WI38 (cell line): ENCODE measurements at regions not wholly inside any gene's neighbourhood (a gene's known extent, or its start where the extent isn't known, plus 50 kb on each side); places are given as distances from the start of the nearest gene placed in this dataset.
A peak's percentile ranks its signal among the peaks of the same experiment; 100 is the strongest.

Experiments used
- H3K4me3 ChIP-seq: 2 replicates; pipeline ENCODE4 v1.5.1; 2011; ENCODE audit warnings: low read depth, mild to moderate bottlenecking, control low read depth, low read length
- CTCF ChIP-seq: IDR thresholded peaks from 2 replicates; pipeline ENCODE4 v1.5.1; 2012; ENCODE audit warnings: low read depth, mild to moderate bottlenecking, control low read depth, low read length

GRCh38 chr2:204023088-204023487 is 86.5 kb downstream of the ICOS start:
- no peak for TF ChIP-seq CTCF
- H3K4me3 ChIP-seq = no peak overlapping the region

- H3K4me3 ChIP-seq = no peak overlapping the region
Observed at GRCh38 chr2:204024503-204024902, 87.9 kb downstream of the ICOS start.

GRCh38 chr2:204024906-204025475 is 88.4 kb downstream of the ICOS start:
- H3K4me3 ChIP-seq = no peak overlapping the region
- TF ChIP-seq CTCF = no peak

More at GRCh38 chr2:204024503-204024902, 87.9 kb downstream of the ICOS start:
- peak; percentile 36; the same call in 1 of the 2 replicates for TF ChIP-seq CTCF

GRCh38 chr2:204026294-204026693 is 89.7 kb downstream of the ICOS start:
- no peak for TF ChIP-seq CTCF
- H3K4me3 ChIP-seq = no peak overlapping the region

GRCh38 chr2:204027091-204027490 is 90.5 kb downstream of the ICOS start:
- H3K4me3 ChIP-seq = no peak overlapping the region
- no peak for TF ChIP-seq CTCF

- H3K4me3 ChIP-seq = no peak overlapping the region
- TF ChIP-seq CTCF = no peak
Observed at GRCh38 chr2:204030322-204030721, 93.8 kb downstream of the ICOS start.

- TF ChIP-seq CTCF = no peak
- H3K4me3 ChIP-seq = no peak overlapping the region
Observed at GRCh38 chr2:204031056-204031455, 94.5 kb downstream of the ICOS start.
